CD4-positive, alpha-beta T cell (primary cell): ENCODE measurements at regions not wholly inside any gene's neighbourhood (a gene's known extent, or its start where the extent isn't known, plus 50 kb on each side); places are given as distances from the start of the nearest gene placed in this dataset.

Experiments used
- ATAC-seq: fragments of 200-7000 bp; cut with Tn5 transposase; one replicate; pipeline ENCODE4 v1.10.0; 2022; ENCODE audit warnings: mild to moderate bottlenecking; ENCODE audit not compliant: poor library complexity
- CTCF ChIA-PET: fragments of 350-600 bp; sonication (Branson Sonifier 250); formaldehyde crosslinking; loops from one replicate; lab custom pipeline; 2021; ENCODE audit warnings: antibody characterized with exemption, inconsistent platforms; lab: Charles Lee
- POLR2A ChIA-PET: fragments of 350-600 bp; sonication (Branson Sonifier 250); formaldehyde crosslinking; loops from one replicate; lab custom pipeline; 2021; ENCODE audit warnings: antibody characterized with exemption, inconsistent platforms; lab: Charles Lee
- DNase-seq, 14 experiments: peaks; one replicate each; pipeline ENCODE4 v3.0.0-alpha.2; 2013 to 2020; ENCODE audit warnings: mixed read lengths in 2 of 14
- H3K27ac ChIP-seq, 2 donors: one replicate each; pipeline versions ENCODE4 v1.5.1 to v1.7.0; 2013; ENCODE audit warnings: low read length in 2 of 2, low read depth in 1 of 2, mild to moderate bottlenecking in 1 of 2
- H3K27me3 ChIP-seq, 2 experiments: 1 replicate in 1 of 2; 2 replicates in 1 of 2; pipeline versions ENCODE4 v1.6.1 to v1.7.0; 2013; ENCODE audit warnings: low read length in 2 of 2, control low read depth in 1 of 2, mild to moderate bottlenecking in 1 of 2, moderate library complexity in 1 of 2; ENCODE audit not compliant: insufficient read depth in 2 of 2, control insufficient read depth in 1 of 2
- H3K36me3 ChIP-seq: one replicate; pipeline ENCODE4 v1.6.1; 2013; ENCODE audit warnings: low read length, control low read depth; ENCODE audit not compliant: insufficient read depth
- H3K4me1 ChIP-seq: one replicate; pipeline ENCODE4 v1.6.1; 2013; ENCODE audit warnings: low read length, control low read depth; ENCODE audit not compliant: insufficient read depth
- H3K4me3 ChIP-seq: one replicate; pipeline ENCODE4 v1.5.1; 2013; ENCODE audit warnings: mild to moderate bottlenecking, low read length, moderate library complexity
- H3K9me3 ChIP-seq, 2 experiments: 1 replicate in 1 of 2; 2 replicates in 1 of 2; pipeline versions ENCODE4 v1.6.1 to v1.7.0; 2013; ENCODE audit warnings: low read length in 2 of 2, mild to moderate bottlenecking in 2 of 2, control low read depth in 1 of 2, moderate library complexity in 1 of 2; ENCODE audit not compliant: control insufficient read depth in 1 of 2, insufficient read depth in 1 of 2
- H3K27ac Mint-ChIP-seq: one replicate; pipeline ENCODE4 v1.8.0; 2020; ENCODE audit warnings: mixed read lengths
- H3K27me3 Mint-ChIP-seq: one replicate; pipeline ENCODE4 v1.8.0; 2021; ENCODE audit warnings: mixed read lengths
- H3K36me3 Mint-ChIP-seq: one replicate; pipeline ENCODE4 v1.8.0; 2021; ENCODE audit warnings: low read depth, mixed read lengths
- H3K4me1 Mint-ChIP-seq: one replicate; pipeline ENCODE4 v1.8.0; 2021; ENCODE audit warnings: low read depth, mixed read lengths
- H3K4me3 Mint-ChIP-seq: one replicate; pipeline ENCODE4 v1.8.0; 2020; ENCODE audit warnings: mild to moderate bottlenecking, mixed read lengths
- H3K9me3 Mint-ChIP-seq: one replicate; pipeline ENCODE4 v1.8.0; 2020; ENCODE audit warnings: mixed read lengths
- CTCF ChIP-seq: fragments of 200-600 bp; IDR thresholded peaks from one replicate; pipeline ENCODE4 v1.8.0; 2022; ENCODE audit warnings: antibody characterized with exemption, mild to moderate bottlenecking
- intact Hi-C, 2 experiments: fragments of 100-400 bp; cut with DNase I in 1 of 2; cut with micrococcal nuclease in 1 of 2; formaldehyde crosslinking; loops; one replicate each; pipeline versions ENCODE4 v1.15.1 to v1.9.0; 2023 to 2025; cut with DNase I, micrococcal nuclease

- ATAC-seq, result no peak
- Mint-ChIP-seq H3K9me3 (no peaks in the 10 kb centered on the region), H3K4me3 (no peak overlapping the region), H3K27me3 (peaks cover 62% of the 10 kb centered on the region), H3K36me3 (no peaks in the 10 kb centered on the region), H3K4me1 (no peaks in the 10 kb centered on the region), H3K27ac (no peak overlapping the region)
- no peaks in the 10 kb centered on the region for H3K4me1 ChIP-seq
- CTCF ChIA-PET, result no interaction called here
- intact Hi-C loops, result no loop called here
- peaks cover 15 to 24% of the 10 kb centered on the region in 2 experiments for H3K27me3 ChIP-seq
- POLR2A ChIA-PET, result no interaction called here
- no peak for TF ChIP-seq CTCF
- H3K4me3 ChIP-seq, result no peak overlapping the region
- H3K9me3 ChIP-seq, result peaks cover 0 to 23% of the 10 kb centered on the region in 2 experiments
- no peaks in the 10 kb centered on the region for H3K36me3 ChIP-seq
- no peak for DNase-seq
- H3K27ac ChIP-seq, result no peak overlapping the region
Measured at GRCh38 chr16:87058728-87059250, 258.4 kb downstream of the C16orf95 start.

GRCh38 chr16:87060034-87060986 lies 256.9 kb downstream of the C16orf95 start:
- no peak overlapping the region for H3K27ac Mint-ChIP-seq
- no peak for DNase-seq
- H3K36me3 Mint-ChIP-seq, result no peaks in the 10 kb centered on the region
- no peak overlapping the region for H3K4me3 Mint-ChIP-seq
- intact Hi-C loops, result loop anchor here in 1 of 2 experiments (5.0 kb wide), 1 partner anchor 498 kb away; no protein-coding TSS in a partner anchor
- no peaks in the 10 kb centered on the region for H3K4me1 Mint-ChIP-seq
- peaks cover 6 to 33% of the 10 kb centered on the region in 2 experiments for H3K27me3 ChIP-seq
- H3K36me3 ChIP-seq, result no peaks in the 10 kb centered on the region
- TF ChIP-seq CTCF, result no peak
- H3K4me3 ChIP-seq, result no peak overlapping the region
- CTCF ChIA-PET, result no interaction called here
- ATAC-seq, result no peak
- no peaks in the 10 kb centered on the region for H3K4me1 ChIP-seq
- POLR2A ChIA-PET, result no interaction called here
- H3K27me3 Mint-ChIP-seq, result peaks cover 59% of the 10 kb centered on the region
- H3K9me3 Mint-ChIP-seq, result no peaks in the 10 kb centered on the region
- no peak overlapping the region for H3K27ac ChIP-seq
- H3K9me3 ChIP-seq, result peaks cover 0 to 22% of the 10 kb centered on the region in 2 experiments

GRCh38 chr16:87061243-87061920 lies 255.8 kb downstream of the C16orf95 start:
- Mint-ChIP-seq H3K36me3 (no peaks in the 10 kb centered on the region), H3K9me3 (no peaks in the 10 kb centered on the region), H3K27me3 (peaks cover 67% of the 10 kb centered on the region), H3K4me3 (no peak overlapping the region), H3K4me1 (no peaks in the 10 kb centered on the region), H3K27ac (no peak overlapping the region)
- ChIA-PET CTCF (no interaction called here), POLR2A (no interaction called here)
- ATAC-seq (no peak), DNase-seq (no peak)
- TF ChIP-seq CTCF, result no peak
- Histone ChIP-seq H3K27ac (no peak overlapping the region), H3K36me3 (no peaks in the 10 kb centered on the region), H3K4me1 (no peaks in the 10 kb centered on the region), H3K27me3 (peaks cover 12 to 40% of the 10 kb centered on the region in 2 experiments), H3K4me3 (no peak overlapping the region), H3K9me3 (peaks cover 0 to 19% of the 10 kb centered on the region in 2 experiments)
- intact Hi-C loops, result loop anchor here in 1 of 2 experiments (5.0 kb wide), 1 partner anchor 499 kb away; no protein-coding TSS in a partner anchor
